Body of pancreas (tissue), 4 donors: ENCODE measurements at regions not wholly inside any gene's neighbourhood (a gene's known extent, or its start where the extent isn't known, plus 50 kb on each side); places are given as distances from the start of the nearest gene placed in this dataset.
"Not testable (repeated sequence)": the region's sequence is repeated elsewhere in the genome, so short reads cannot be mapped to it uniquely, and the experiment has no call there.

Source experiments
- ATAC-seq: fragments of 150-250 bp; one replicate; pipeline ENCODE4 v1.9.1; 2016
- DNase-seq, 4 donors: peaks; one replicate each; pipeline ENCODE4 v3.0.0-alpha.2; 2019
- H3K27ac ChIP-seq, 4 donors: fragments of 200-600 bp; sonication (generic); 1 replicate in 3 of 4; 2 replicates in 1 of 4; pipeline versions ENCODE4 v1.5.1 to v1.6.1; 2016 to 2019; ENCODE audit warnings: mild to moderate bottlenecking in 1 of 4, mixed read lengths in 1 of 4, moderate library complexity in 1 of 4
- H3K27me3 ChIP-seq, 2 donors: fragments of 200-600 bp; sonication (generic); one replicate each; pipeline ENCODE4 v1.6.0; 2016; ENCODE audit warnings: mild to moderate bottlenecking in 1 of 2
- H3K36me3 ChIP-seq, 2 donors: fragments of 200-600 bp; sonication (generic); replicated peaks in 1 of 2; 2 replicates each; pipeline ENCODE4 v1.5.1; 2016; ENCODE audit warnings: low read depth in 2 of 2; ENCODE audit not compliant: insufficient read depth in 1 of 2
- H3K4me1 ChIP-seq: fragments of 200-600 bp; sonication (generic); one replicate; pipeline ENCODE4 v1.6.0; 2016
- H3K4me3 ChIP-seq, 2 donors: fragments of 200-600 bp; sonication (generic); 1 replicate in 1 of 2; 2 replicates in 1 of 2; pipeline ENCODE4 v1.5.1; 2016 to 2019
- H3K9me3 ChIP-seq, 3 donors: fragments of 200-600 bp; sonication (generic); 1 replicate in 2 of 3; 2 replicates in 1 of 3; pipeline ENCODE4 v1.5.1; 2016
- POLR2A ChIP-seq, 3 donors: fragments of 450-650 bp; IDR thresholded peaks; one replicate each; pipeline ENCODE4 v1.6.1; 2016; ENCODE audit warnings: antibody characterized with exemption in 3 of 3, mild to moderate bottlenecking in 2 of 3
- WGBS, 2 donors: methylation state at CpG; one replicate each; pipeline ENCODE4 v1.1.5; 2017; 5-methylcytosine and 5-hydroxymethylcytosine counted together
- intact Hi-C: fragments of 100-400 bp; cut with DNase I; formaldehyde crosslinking; loops from one replicate; pipeline ENCODE4 v1.15.1; 2023
- TF ChIP-seq, protein P1 (sequence below), 7 experiments: fragments of 450-650 bp in 4 of 7; fragments of 200-600 bp in 3 of 7; sonication (generic) in 3 of 7; IDR thresholded peaks; one replicate each; pipeline ENCODE4 v1.5.1; 2016 to 2019; ENCODE audit warnings: antibody characterized with exemption in 7 of 7

DNA sequence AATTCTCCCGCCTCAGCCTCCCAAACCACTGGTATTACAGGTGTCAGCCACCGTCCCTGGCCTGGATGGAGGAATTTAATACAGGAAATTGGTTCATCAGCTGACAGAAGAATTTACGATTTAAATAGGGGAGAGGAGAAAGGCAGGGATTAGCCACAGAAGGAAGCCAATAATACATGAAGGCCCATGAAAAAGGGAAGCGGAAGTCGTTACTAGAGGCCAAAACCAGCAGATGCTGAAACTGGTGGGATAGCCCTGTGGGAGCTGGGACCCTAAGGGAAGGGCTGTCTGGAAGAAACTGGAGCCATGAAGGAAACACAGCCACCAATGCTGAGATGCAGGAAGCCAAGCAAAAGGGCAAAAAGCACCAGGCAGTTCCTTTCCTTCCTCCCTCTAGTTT is 163.7 kb upstream of the RMP24 start:
- H3K27ac ChIP-seq = no peak overlapping the region
- intact Hi-C loops = no loop called here
- whole genome bisulfite sequencing, 2 donors = 37 to 70% methylated on average over 5 of the region's 5 CpGs
- no peaks in the 10 kb centered on the region for H3K36me3 ChIP-seq
- H3K4me1 ChIP-seq = no peaks in the 10 kb centered on the region
- no peaks in the 10 kb centered on the region for H3K27me3 ChIP-seq
- no peak overlapping the region for H3K4me3 ChIP-seq
- TF ChIP-seq POLR2A (IDR thresholded peaks at IDR 0.05) = no peak
- TF ChIP-seq, protein P1, sequence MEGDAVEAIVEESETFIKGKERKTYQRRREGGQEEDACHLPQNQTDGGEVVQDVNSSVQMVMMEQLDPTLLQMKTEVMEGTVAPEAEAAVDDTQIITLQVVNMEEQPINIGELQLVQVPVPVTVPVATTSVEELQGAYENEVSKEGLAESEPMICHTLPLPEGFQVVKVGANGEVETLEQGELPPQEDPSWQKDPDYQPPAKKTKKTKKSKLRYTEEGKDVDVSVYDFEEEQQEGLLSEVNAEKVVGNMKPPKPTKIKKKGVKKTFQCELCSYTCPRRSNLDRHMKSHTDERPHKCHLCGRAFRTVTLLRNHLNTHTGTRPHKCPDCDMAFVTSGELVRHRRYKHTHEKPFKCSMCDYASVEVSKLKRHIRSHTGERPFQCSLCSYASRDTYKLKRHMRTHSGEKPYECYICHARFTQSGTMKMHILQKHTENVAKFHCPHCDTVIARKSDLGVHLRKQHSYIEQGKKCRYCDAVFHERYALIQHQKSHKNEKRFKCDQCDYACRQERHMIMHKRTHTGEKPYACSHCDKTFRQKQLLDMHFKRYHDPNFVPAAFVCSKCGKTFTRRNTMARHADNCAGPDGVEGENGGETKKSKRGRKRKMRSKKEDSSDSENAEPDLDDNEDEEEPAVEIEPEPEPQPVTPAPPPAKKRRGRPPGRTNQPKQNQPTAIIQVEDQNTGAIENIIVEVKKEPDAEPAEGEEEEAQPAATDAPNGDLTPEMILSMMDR (IDR thresholded peaks at IDR 0.05) = no peak
- no peak for DNase-seq
- ATAC-seq = no peak
- H3K9me3 ChIP-seq = no peaks in the 10 kb centered on the region

DNA sequence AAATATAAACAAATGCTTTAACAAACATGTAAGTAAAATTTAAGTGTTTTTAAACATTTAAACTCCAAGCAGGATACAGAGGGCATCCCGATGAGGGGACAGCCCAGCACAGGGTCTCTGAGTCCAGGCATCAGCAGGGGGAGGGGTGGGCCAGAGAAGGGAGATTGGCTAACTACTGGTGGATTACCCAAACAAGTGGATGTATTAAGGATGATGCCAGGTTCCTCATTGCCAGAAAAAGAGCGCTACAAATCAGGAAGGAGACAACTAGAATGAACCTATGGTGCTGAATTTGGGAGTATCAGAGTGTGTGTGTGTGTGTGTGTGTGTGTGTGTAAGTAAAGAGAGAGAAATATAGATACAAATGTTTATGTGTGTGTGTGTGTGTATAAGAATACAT is 162.0 kb upstream of the RMP24 start:
- no peak for ATAC-seq
- H3K27ac ChIP-seq = no peak overlapping the region
- H3K4me3 ChIP-seq = no peak overlapping the region
- no peak for TF ChIP-seq POLR2A (IDR thresholded peaks at IDR 0.05)
- TF ChIP-seq, protein P1 (IDR thresholded peaks at IDR 0.05) = no peak
- no peak for DNase-seq
- no peaks in the 10 kb centered on the region for H3K9me3 ChIP-seq
- H3K4me1 ChIP-seq = no peaks in the 10 kb centered on the region
- H3K36me3 ChIP-seq = no peaks in the 10 kb centered on the region
- 73 to 79% methylated on average over 2 of the region's 2 CpGs for WGBS, 2 donors
- no peaks in the 10 kb centered on the region for H3K27me3 ChIP-seq
- intact Hi-C loops = no loop called here

DNA sequence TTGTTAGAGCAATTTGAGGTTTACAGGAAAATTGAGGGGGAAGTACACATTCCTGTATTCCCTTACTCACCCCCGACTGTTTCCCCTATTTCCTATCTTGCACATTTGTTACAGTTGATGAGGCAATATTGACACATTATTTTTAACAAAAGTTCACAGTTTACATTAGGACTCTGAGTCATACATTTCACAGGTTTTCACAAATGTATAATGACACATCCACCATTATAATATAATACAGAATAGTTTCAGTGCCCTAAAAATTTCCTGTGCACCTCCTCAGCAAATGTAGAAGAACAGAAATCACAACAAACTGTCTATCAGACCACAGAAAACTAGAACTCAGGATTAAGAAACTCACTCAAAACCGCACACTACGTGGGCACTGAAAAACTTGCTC is 160.6 kb upstream of the RMP24 start:
- Histone ChIP-seq H3K4me1 (no peaks in the 10 kb centered on the region), H3K4me3 (no peak overlapping the region), H3K36me3 (no peaks in the 10 kb centered on the region), H3K27ac (no peak overlapping the region), H3K27me3 (no peaks in the 10 kb centered on the region), H3K9me3 (no peaks in the 10 kb centered on the region)
- WGBS, 2 donors = 26 to 32% methylated on average over 3 of the region's 3 CpGs
- no peak for DNase-seq
- intact Hi-C loops = no loop called here
- TF ChIP-seq, protein P1 (IDR thresholded peaks at IDR 0.05) = no peak
- TF ChIP-seq POLR2A (IDR thresholded peaks at IDR 0.05) = no peak
- no peak for ATAC-seq

DNA sequence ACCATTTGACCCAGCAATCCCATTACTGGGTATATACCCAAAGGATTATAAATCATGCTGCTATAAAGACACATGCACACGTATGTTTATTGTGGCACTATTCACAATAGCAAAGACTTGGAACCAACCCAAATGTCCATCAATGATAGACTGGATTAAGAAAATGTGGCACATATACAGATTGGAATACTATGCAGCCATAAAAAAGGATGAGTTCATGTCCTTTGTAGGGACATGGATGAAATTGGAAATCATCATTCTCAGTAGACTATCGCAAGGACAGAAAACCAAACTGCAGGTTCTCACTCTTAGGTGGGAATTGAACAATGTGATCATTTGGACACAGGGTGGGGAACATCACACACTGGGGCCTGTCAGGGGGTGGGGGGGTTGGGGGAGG is 157.5 kb upstream of the RMP24 start:
- intact Hi-C loops, H3K27ac ChIP-seq, H3K4me3 ChIP-seq, H3K27me3 ChIP-seq, DNase-seq, H3K9me3 ChIP-seq, H3K4me1 ChIP-seq, H3K36me3 ChIP-seq, ATAC-seq: not testable (repeated sequence)
- 88 to 94% methylated on average over 2 of the region's 2 CpGs for WGBS, 2 donors

DNA sequence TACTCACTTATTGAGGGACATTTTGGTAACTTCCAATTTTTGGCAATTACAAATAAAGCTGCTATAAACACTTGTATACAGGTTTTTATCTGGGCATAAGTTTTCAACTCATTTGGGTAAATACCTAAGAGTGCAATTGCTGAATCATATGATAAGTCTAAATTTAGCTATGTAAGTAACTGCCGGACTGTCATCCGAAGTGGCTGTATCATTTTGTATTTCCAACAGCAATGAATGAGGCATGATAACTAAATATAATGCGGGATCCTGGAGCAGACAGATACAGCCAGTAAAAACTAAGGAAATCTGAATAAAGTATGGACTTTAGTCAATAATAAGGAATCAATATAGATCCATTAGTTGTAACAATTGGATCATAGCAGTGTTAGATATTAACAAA is 156.5 kb upstream of the RMP24 start:
- no peak for ATAC-seq
- no peak for DNase-seq
- no peaks in the 10 kb centered on the region for H3K4me1 ChIP-seq
- H3K27ac ChIP-seq = no peak overlapping the region
- no peaks in the 10 kb centered on the region for H3K36me3 ChIP-seq
- H3K4me3 ChIP-seq = no peak overlapping the region
- TF ChIP-seq, protein P1 (IDR thresholded peaks at IDR 0.05) = no peak
- TF ChIP-seq POLR2A (IDR thresholded peaks at IDR 0.05) = no peak
- H3K9me3 ChIP-seq = no peaks in the 10 kb centered on the region
- H3K27me3 ChIP-seq = no peaks in the 10 kb centered on the region
- WGBS, 2 donors = 74 to 83% methylated on average over 3 of the region's 3 CpGs
- intact Hi-C loops = no loop called here
